Upper lobe of left lung (tissue), 4 donors: ENCODE measurements at regions not wholly inside any gene's neighbourhood (a gene's known extent, or its start where the extent isn't known, plus 50 kb on each side); places are given as distances from the start of the nearest gene placed in this dataset.

Source experiments
- CTCF ChIP-seq, 6 experiments: fragments of 450-650 bp in 4 of 6; fragments of 200-600 bp in 2 of 6; sonication (generic) in 2 of 6; IDR thresholded peaks; one replicate each; pipeline ENCODE4 v1.5.1; 2016 to 2019; ENCODE audit warnings: antibody characterized with exemption in 6 of 6
- POLR2AphosphoS5 ChIP-seq, 2 donors: sonication (generic); formaldehyde crosslinking; IDR thresholded peaks; one replicate each; pipeline ENCODE4 v1.5.1; 2017; ENCODE audit warnings: antibody characterized with exemption in 2 of 2

GRCh38 chr11:14579646-14580045 is 59.5 kb upstream of the PSMA1 start:
- no peak for TF ChIP-seq CTCF (IDR thresholded peaks at IDR 0.05)
- no peak for TF ChIP-seq POLR2AphosphoS5 (IDR thresholded peaks at IDR 0.05)
